Adrenal gland (tissue), 5 donors: ENCODE measurements at regions not wholly inside any gene's neighbourhood (a gene's known extent, or its start where the extent isn't known, plus 50 kb on each side); places are given as distances from the start of the nearest gene placed in this dataset.

ENCODE experiments used
- CTCF ChIP-seq, 6 experiments: fragments of 450-650 bp in 4 of 6; fragments of 200-600 bp in 2 of 6; sonication (generic) in 1 of 6; IDR thresholded peaks; 1 replicate in 5 of 6; 2 replicates in 1 of 6; pipeline versions ENCODE4 v1.5.1 to v1.8.0; 2016 to 2021; ENCODE audit warnings: antibody characterized with exemption in 6 of 6, mild to moderate bottlenecking in 2 of 6, moderate library complexity in 1 of 6
- POLR2A ChIP-seq, 2 donors: fragments of 450-650 bp; IDR thresholded peaks; one replicate each; pipeline ENCODE4 v1.6.1; 2017; ENCODE audit warnings: antibody characterized with exemption in 2 of 2, mild to moderate bottlenecking in 2 of 2, moderate library complexity in 1 of 2
- donor health status: DM: no; HTN: no; CAD: no.

DNA sequence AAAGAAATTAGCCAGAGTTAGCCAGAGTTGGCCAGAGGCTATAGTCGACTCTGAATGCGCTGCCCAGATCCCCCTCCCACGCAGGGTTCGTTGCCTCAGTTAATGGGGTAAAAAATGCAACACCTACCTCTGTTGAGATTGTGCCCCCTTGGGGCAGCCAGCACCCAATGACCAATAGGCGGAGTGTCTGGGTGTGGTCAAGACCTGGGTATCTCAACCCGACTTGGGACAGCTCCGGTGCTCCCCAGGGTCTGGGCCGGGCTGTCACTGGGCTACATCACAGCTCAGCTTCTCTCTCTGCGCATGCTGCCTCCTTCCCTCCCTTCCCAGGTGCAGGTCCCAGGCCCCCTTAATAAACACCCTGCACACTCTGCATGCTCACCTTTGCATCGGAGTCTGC is 59.6 kb upstream of the GCSH start:
- TF ChIP-seq CTCF (IDR thresholded peaks at IDR 0.05) (no peak), POLR2A (IDR thresholded peaks at IDR 0.05) (no peak)
